Astrocyte (in vitro differentiated cells and primary cell): ENCODE measurements at regions not wholly inside any gene's neighbourhood (a gene's known extent, or its start where the extent isn't known, plus 50 kb on each side); places are given as distances from the start of the nearest gene placed in this dataset.

Source experiments
- CTCF ChIP-seq: IDR thresholded peaks from 2 replicates; pipeline ENCODE4 v1.5.1; 2011; ENCODE audit warnings: low read depth, mild to moderate bottlenecking, inconsistent platforms, low read length, moderate library complexity; ENCODE audit not compliant: insufficient read depth
- EZH2 ChIP-seq: IDR thresholded peaks from 2 replicates; pipeline ENCODE4 v1.6.1; 2012; ENCODE audit warnings: mild to moderate bottlenecking, low read length, inconsistent platforms; ENCODE audit not compliant: insufficient read depth

- no peak for TF ChIP-seq CTCF
- TF ChIP-seq EZH2: no peak
Measured at GRCh38 chr10:106439366-106439765, 725.1 kb downstream of the SORCS1 start.
